AG09309 (cell line): ENCODE measurements at regions not wholly inside any gene's neighbourhood (a gene's known extent, or its start where the extent isn't known, plus 50 kb on each side); places are given as distances from the start of the nearest gene placed in this dataset.

ENCODE experiments used
- DNase-seq: peaks from one replicate; pipeline ENCODE4 v3.0.0-alpha.2; 2010; ENCODE audit warnings: low read depth
- H3K4me3 ChIP-seq: 2 replicates; pipeline ENCODE4 v1.5.1; 2011; ENCODE audit warnings: mild to moderate bottlenecking, low read depth, low read length, moderate library complexity; ENCODE audit not compliant: control insufficient read depth
- CTCF ChIP-seq: IDR thresholded peaks from 2 replicates; pipeline ENCODE4 v1.5.1; 2011; ENCODE audit warnings: mild to moderate bottlenecking, low read depth, low read length, inconsistent platforms; ENCODE audit not compliant: insufficient read depth, control insufficient read depth; ENCODE audit errors: missing control alignments

- TF ChIP-seq CTCF: no peak
- no peak overlapping the region for H3K4me3 ChIP-seq
- no peak for DNase-seq
These were observed 518.0 kb upstream of the ZFHX3 start for GRCh38 chr16:73565925-73566324.

GRCh38 chr16:73565263-73565662 lies 517.3 kb upstream of the ZFHX3 start:
- no peak overlapping the region for H3K4me3 ChIP-seq
- peak; percentile 30 for TF ChIP-seq CTCF
- peak; percentile 5 for DNase-seq

- TF ChIP-seq CTCF: no peak
- DNase-seq: no peak
- H3K4me3 ChIP-seq: no peak overlapping the region
These were observed 515.8 kb upstream of the ZFHX3 start for GRCh38 chr16:73563709-73564108.

- no peak for DNase-seq
- no peak overlapping the region for H3K4me3 ChIP-seq
- no peak for TF ChIP-seq CTCF
These were observed 512.6 kb upstream of the ZFHX3 start for GRCh38 chr16:73560497-73560896.

GRCh38 chr16:73558219-73558618 lies 510.3 kb upstream of the ZFHX3 start:
- no peak for DNase-seq
- no peak overlapping the region for H3K4me3 ChIP-seq
- no peak for TF ChIP-seq CTCF

- TF ChIP-seq CTCF: no peak
- DNase-seq: no peak
These were observed 506.2 kb upstream of the ZFHX3 start for GRCh38 chr16:73553941-73554660.

GRCh38 chr16:73549984-73550631 lies 502.2 kb upstream of the ZFHX3 start:
- no peak for TF ChIP-seq CTCF
- H3K4me3 ChIP-seq: no peak overlapping the region
- DNase-seq: no peak

More at GRCh38 chr16:73553941-73554660, 506.2 kb upstream of the ZFHX3 start:
- H3K4me3 ChIP-seq: no peak overlapping the region
